ENCODE measurements at regions not wholly inside any gene's neighbourhood (a gene's known extent, or its start where the extent isn't known, plus 50 kb on each side); places are given as distances from the start of the nearest gene placed in this dataset.
"Not testable (repeated sequence)": the region's sequence is repeated elsewhere in the genome, so short reads cannot be mapped to it uniquely, and the experiment has no call there.

GRCh38 chr4:7141151-7141834 is 51.0 kb upstream of the SORCS2 start:
- DNase-seq, result no peak

- no peak for DNase-seq
Observed at GRCh38 chr4:7140692-7141069, 51.7 kb upstream of the SORCS2 start.

GRCh38 chr4:7140062-7140691 is 52.2 kb upstream of the SORCS2 start:
- DNase-seq, result no peak

GRCh38 chr4:7139167-7139982 is 53.0 kb upstream of the SORCS2 start:
- DNase-seq, result no peak

- DNase-seq, result no peak
Observed at GRCh38 chr4:7138223-7139166, 53.8 kb upstream of the SORCS2 start.

GRCh38 chr4:7137326-7138200 is 54.8 kb upstream of the SORCS2 start:
- DNase-seq, result no peak

GRCh38 chr4:7136351-7136750 is 56.0 kb upstream of the SORCS2 start:
- DNase-seq, result no peak

GRCh38 chr4:7135389-7135746 is 57.0 kb upstream of the SORCS2 start:
- DNase-seq, result no peak

GRCh38 chr4:7134737-7135388 is 57.5 kb upstream of the SORCS2 start:
- DNase-seq, result no peak

GRCh38 chr4:7133818-7134650 is 58.3 kb upstream of the SORCS2 start:
- DNase-seq, result not testable (repeated sequence)

- no peak for DNase-seq
Observed at GRCh38 chr4:7132730-7133582, 59.4 kb upstream of the SORCS2 start.

- no peak for DNase-seq
Observed at GRCh38 chr4:7132249-7132648, 60.1 kb upstream of the SORCS2 start.

- DNase-seq, result no peak
Observed at GRCh38 chr4:7131498-7132031, 60.8 kb upstream of the SORCS2 start.

- no peak for DNase-seq
Observed at GRCh38 chr4:7130621-7131211, 61.6 kb upstream of the SORCS2 start.

GRCh38 chr4:7129871-7130620 is 62.2 kb upstream of the GRPEL1 start:
- DNase-seq, result no peak

- no peak for DNase-seq
Observed at GRCh38 chr4:7128644-7129043, 60.8 kb upstream of the GRPEL1 start.

GRCh38 chr4:7128234-7128633 is 60.4 kb upstream of the GRPEL1 start:
- no peak for DNase-seq

GRCh38 chr4:7127576-7127975 is 59.7 kb upstream of the GRPEL1 start:
- DNase-seq, result no peak
